ENCODE measurements at regions not wholly inside any gene's neighbourhood (a gene's known extent, or its start where the extent isn't known, plus 50 kb on each side); places are given as distances from the start of the nearest gene placed in this dataset.

GRCh38 chr5:39774605-39775004 is 349.8 kb upstream of the DAB2 start:
- TF ChIP-seq ELK1 (IDR thresholded peaks at IDR 0.05; ENCODE audit: low read depth, low read length): no peak
- no peak for TF ChIP-seq POLR2A (IDR thresholded peaks at IDR 0.05; ENCODE audit: low read length)
- TF ChIP-seq PHF8 (IDR thresholded peaks at IDR 0.05; ENCODE audit: borderline replicate concordance, low read depth): no peak
- TF ChIP-seq USF2 (IDR thresholded peaks at IDR 0.05): no peak
- no peak for TF ChIP-seq CTCF (IDR thresholded peaks at IDR 0.05)
- TF ChIP-seq REST (IDR thresholded peaks at IDR 0.05): no peak
